Skin epidermis (tissue), 12 donors: ENCODE measurements at regions not wholly inside any gene's neighbourhood (a gene's known extent, or its start where the extent isn't known, plus 50 kb on each side); places are given as distances from the start of the nearest gene placed in this dataset.
A peak's percentile ranks its signal among the peaks of the same experiment; 100 is the strongest.

Source experiments
- H3K27ac ChIP-seq, 21 experiments: fragments of 200-600 bp; sonication (generic) in 11 of 21; one replicate each; pipeline ENCODE4 v1.5.0; 2020; ENCODE audit warnings: mild to moderate bottlenecking in 3 of 21, inconsistent platforms in 2 of 21, moderate library complexity in 2 of 21
- H3K4me3 ChIP-seq, 7 experiments: fragments of 200-600 bp; sonication (generic) in 2 of 7; one replicate each; pipeline ENCODE4 v1.5.0; 2020; ENCODE audit warnings: inconsistent platforms in 2 of 7, mild to moderate bottlenecking in 2 of 7, moderate library complexity in 1 of 7

DNA sequence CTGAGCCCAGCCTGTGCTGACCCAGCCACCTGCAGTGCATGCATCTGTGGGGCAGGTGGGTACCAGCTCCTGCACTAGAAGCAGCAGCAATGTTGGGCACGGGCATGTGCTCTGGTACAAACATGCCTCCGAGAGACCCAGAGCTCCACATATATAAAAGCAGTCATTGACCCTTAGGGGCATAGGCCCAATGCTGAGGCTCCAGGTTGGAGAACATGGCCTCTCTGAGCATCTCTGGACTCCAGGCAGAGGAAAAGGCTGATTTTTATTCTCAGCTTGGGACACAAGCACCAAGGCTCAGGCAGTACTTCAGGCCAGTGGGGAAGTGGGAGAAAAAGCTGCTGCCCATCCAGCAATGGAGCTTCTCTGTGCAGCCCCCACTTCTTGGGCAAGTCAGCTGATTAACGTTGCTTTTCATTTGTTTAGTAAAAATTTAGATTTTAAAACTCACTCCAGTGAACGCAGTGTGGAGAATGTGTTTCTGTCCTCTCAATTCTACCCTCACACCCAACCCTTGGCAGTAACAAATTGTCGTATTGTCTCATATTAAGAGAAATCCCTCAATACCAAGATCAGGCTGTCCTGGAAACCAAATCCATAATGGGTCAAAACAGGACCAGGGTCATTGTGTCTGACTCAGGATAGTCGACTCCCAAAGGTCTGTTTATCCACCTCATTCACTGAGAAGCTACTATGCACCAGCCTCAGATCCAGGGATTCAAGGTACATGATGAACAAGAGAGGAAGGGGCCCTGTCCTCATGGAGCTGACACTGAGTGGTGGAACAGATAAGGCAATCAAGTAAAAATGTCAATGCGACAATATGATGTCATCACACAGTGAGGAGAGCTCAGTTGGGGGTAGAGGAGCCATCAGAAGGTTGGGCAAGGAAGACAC, 50.6 kb upstream of the TOP3B start:
- Histone ChIP-seq H3K4me3 (no peak overlapping the region), H3K27ac (no peak overlapping the region)

DNA sequence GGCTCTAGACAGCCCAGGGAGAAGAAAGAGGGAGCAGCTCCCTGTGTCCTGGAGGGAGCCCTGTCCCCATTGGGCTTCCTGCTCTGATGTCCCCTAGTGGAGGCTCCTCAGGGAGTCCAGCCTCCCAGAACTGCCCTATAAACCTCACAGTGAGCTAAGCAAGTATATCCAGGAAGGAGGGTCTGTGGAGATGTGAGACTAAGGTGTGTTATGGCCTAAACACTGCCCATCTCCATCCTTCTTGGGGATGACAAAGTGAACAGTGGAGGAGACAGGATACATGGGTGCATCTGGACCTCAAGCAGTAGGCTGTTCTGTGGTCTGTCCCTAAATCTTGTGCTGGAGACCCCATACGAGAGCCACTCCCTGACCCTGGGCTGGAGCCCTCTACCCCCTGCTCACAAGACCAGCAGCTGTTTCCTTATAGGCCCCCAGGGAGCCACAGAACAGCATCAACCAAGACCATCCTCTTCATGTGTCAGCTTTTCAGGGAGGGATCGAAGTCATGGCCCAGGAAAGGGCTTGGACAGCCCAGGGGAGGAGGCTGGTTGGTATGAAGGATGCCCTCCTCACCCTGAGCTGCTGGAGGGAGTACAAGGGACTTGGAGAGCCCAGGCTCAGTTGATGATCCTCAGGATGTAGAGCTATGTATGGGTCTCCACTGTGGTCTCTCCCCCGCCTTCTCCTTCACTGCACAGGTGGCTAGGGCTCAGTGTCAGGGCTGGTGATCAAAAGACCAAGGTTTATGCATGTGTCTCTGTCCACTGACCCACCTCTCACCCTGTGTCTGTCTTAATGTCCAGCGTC, 49.7 kb upstream of the TOP3B start:
- Histone ChIP-seq H3K27ac (peak overlapping the region in 1 of 21 experiments; percentile 28), H3K4me3 (no peak overlapping the region)
